ENCODE measurements at regions not wholly inside any gene's neighbourhood (a gene's known extent, or its start where the extent isn't known, plus 50 kb on each side); places are given as distances from the start of the nearest gene placed in this dataset.

DNA sequence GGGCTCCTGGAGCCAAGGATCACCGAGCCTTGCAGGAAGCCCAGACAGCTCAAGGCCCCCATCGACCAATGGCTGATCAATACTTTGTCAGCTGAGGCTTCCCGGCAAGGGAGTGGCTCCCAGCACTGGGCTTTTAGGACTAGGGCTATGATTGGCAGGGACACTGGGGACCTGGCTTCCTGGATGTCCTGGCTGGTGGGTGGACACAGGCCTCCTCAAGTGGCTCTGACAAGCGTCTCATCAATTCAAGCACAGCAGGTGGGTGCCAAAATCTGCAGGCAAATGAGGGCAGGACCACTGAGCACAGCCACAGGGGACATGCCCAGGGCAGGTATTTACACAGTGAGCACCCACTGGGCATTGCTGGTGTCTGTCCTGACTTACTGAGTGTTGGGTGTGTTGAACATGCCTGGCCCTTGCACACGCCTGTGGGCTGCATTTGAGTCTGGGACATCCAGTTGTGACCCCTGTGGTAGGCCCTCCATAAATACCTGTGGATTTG lies 420.1 kb upstream of the SULF2 start:
- no peak for DNase-seq (ENCODE audit: low read depth, low spot score)

DNA sequence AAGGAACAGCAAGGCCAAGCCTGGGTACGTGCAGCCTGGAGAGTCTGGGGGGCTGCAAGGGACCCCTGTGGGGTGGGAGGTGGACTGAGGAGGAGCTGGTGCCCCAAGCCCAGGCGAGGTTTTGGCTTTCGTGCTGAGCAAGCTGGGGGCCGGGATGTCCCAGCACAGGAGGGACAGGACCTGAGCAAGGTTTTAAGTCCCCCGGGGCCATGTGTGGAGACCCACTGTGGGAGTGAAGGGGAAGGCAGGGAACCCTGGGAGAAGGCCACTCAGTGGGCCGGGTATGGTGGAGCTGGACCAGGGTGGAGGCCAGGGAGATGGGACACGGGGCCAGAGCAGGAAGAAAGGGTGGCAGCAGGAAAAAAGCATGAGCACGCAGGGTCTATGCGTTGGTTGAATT lies 419.2 kb upstream of the SULF2 start:
- no peak for DNase-seq (ENCODE audit: low read depth, low spot score)

DNA sequence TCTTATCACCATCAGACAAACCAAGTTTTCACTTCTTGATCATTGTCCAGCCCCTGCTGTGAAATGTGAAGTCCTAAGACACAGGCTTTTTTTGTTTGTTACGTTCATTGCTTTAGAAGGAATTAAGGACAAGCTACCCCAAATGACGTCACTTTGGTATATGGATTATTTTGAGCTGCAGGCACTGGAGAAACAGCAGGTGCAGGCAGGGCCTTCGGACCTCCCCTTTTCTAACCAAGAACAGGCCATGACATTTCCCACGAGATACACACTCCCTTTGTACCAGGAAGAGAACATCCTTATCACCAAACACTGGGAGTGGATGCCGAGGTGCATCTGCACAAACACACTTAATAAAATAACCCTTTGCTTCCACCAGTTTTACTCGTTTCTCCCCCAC lies 418.0 kb upstream of the SULF2 start:
- DNase-seq (ENCODE audit: low read depth, low spot score) = no peak

DNA sequence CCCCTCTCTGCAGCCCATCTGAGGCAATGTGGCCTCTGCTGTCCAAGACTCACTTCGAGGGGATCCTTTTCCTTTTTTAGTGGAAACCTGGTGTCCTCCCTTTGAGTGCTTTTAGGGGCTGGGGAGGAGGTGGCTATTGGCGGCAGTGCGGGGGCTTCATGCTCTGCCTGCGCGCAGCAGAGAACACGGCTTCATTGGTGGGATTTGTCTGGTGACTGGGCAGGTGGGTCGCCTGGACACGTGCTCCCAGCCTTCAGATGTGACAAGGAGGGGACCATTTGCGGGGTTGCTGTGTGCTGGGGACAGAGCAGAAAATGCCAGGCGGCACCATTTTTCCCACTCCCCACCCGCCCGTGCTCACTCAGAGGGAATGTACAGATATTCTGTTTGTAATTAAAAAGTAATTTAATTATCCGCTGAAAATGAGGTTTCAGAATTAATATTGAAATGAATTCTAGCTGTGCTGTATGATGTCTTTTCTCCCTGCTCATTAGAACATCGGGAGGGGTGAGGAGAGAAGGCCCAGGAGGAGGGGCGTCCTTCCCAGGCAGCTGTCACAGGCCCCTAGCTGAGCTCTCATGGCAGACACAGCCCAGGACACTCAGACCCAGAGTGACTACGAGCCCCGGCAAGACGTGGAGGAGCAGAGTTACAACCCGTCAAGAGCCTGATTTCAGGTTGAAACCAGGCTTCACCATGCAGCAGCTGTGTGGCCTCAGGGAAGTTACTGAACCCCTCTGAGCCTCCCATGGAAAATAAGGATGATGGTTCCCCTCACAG lies 417.2 kb upstream of the SULF2 start:
- DNase-seq (ENCODE audit: low read depth, low spot score) = no peak

DNA sequence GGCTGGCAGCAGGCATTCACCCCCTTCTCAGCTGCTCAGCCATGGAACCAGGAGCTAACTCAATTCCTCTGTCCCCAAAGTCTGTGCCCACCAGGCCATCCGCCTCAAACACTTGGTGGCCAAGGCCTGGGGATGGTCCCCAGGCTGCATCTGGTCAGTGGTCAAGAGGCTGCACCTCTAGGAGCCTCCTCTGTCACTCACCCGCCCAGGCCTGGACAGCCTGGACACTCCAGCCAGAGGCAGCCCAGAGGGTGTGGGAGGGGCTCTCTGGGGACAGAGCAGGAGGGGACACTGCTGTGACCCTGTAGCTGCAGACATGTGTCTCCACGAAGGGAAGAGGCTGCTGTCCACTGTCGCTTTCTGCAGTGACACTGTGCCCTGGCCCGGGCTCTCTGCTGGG lies 416.6 kb upstream of the SULF2 start:
- DNase-seq (ENCODE audit: low read depth, low spot score) = no peak

DNA sequence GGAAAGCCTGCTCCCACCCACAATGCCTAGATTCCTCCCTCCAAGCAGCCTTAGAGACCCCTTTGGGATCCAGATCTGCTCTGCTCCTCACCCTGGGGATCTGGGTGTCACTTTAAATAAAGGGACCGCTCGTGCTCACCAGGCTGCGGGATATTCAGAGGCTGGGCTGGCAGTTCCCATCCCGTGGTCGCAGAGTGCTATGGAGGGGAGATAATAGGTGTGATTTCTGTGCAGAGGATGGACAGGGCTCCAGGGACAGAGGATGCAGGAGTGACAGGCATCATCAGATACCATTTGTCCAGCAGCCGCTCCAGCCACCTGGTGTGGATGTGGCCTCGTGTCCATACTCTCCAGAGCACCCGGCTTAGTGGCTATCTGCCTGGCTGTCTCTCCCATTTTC lies 415.9 kb upstream of the SULF2 start:
- DNase-seq (ENCODE audit: low read depth, low spot score) = no peak

DNA sequence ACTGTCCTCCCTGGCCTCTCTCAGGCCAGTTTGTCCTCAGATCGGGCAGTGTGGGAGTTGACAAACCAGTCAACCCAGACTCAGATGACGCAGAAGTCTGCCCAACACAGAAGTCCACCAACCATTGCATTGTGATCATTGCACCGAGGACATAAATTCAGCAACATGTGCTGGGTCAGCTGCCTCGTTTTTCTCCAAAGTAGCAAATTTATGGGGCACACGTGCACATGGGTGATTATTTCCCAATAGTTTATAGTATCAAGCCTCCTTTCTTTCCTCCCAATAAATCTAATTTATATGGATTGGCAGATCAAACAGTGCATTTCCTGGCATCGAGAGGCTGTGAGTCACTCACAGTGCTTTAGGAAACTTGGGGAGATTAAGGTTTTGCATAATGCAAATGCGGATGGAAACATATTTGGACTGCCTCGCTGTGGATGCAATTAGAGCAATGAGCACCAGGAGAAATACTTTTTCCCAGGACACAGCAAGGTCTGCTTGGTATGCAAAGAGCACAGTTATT lies 413.7 kb upstream of the SULF2 start:
- no peak for DNase-seq (ENCODE audit: low read depth, low spot score)

DNA sequence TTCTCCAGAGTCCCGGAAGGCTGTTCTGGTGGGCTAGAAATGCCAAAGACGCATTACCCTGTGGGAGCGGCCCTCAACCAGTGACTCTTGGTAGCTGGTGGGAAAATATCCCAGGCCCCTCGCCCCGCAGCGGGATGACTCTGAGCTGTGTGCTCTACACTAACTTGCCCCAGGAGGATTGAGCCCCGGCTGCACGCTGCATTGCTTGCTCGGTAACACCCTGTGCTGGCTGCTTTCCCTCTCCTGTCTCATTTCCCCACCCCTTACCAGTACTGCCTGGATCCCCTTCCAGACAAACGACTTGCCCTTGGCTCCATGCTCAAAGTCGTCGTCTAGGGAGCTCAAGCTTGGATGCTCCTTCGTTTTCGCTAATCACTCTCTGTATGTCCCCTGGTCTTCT lies 411.8 kb upstream of the SULF2 start:
- no peak for DNase-seq (ENCODE audit: low read depth, low spot score)

DNA sequence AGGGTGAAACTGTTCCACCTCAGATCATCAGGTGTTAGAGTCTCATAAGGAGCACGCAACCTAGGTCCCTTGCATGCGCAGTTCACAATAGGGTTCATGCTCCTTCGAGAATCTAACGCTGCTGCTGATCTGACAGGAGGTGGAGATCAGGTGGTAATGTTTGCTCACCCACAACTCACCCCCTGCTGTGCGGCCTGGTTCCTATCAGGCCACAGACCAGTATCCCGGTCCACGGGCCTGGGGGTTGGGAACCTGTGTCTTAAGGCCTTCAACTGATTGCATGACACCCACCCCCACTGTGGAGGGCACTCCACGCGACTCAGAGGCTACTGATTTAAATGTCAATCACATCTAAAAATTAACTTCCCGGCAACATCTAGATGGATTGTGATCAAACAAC lies 411.2 kb upstream of the SULF2 start:
- DNase-seq (ENCODE audit: low read depth, low spot score) = no peak

DNA sequence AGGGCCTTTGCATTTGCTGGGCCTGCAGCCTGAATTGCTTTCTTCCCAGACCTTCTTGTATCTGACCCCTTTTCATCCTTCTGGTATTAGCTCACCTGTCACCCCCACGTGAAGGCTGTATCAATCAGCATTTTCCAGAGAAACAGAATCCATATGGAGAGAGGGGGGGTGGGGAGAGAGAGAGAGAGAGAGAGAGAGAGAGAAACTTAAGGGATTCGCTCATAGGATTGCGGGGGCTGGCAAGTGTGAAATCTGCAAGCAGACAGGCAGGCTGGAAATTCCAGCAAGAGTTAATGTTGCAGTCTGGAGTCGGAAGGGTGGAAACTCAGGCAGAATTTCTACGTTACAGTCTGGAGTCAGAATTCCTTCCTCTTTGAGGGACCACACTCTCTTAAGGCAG lies 410.7 kb upstream of the SULF2 start:
- DNase-seq (ENCODE audit: low read depth, low spot score) = no peak

DNA sequence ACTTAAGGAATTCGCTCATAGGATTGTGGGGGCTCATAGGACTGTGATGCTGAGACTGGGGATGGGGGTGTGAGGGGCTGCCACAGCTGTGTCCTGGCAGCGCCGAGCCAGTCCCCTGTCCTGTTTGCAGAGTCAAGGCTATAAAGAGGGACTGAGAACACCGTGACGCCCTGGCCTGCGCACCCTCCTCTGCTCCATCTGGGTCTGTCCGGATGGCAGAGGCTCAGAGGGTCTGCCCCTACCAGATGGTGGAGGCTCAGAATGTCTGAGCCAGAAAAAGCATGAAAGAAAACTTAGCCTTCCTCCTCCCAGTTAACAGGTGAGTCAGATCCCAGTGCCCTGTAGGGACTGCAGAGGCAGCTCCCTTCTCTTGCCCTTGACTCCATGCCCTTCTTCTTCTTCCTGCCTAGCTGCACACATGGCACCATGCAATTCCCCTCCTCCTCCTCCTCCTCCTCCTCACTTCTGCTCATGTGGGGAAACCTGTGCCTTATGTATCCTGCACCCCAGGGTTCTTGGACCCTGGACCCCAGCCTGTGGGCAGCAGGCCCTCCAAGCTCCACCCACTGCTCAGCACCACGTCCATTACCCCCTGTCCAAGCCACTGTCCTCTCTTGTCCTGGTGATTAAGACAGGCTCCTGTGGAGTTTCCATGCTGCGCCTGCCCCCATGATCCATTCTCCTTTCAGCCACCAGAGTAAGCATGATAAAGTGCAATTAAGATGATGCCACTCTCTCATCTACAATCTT lies 410.0 kb upstream of the SULF2 start:
- no peak for DNase-seq (ENCODE audit: low read depth, low spot score)

DNA sequence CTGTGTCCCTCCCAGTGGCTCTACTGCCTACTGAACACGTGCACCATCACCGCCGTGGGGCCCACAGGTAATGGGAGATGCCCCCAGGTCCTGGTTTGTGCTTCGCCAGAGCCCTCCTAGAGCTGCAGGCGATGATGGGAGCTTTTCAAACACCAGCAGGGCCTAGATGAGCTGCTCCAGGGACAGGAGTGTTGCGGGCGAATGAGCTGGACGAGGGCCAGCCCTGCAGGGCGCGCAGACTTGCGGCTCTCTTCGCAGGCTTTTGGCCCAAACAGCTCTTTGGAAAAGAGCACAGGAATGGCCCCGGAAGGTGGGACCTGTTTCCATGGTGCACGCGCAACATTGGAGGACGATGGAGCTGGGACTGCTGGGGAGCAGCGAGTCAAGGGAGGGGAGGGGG lies 409.3 kb upstream of the SULF2 start:
- DNase-seq (ENCODE audit: low read depth, low spot score) = no peak

DNA sequence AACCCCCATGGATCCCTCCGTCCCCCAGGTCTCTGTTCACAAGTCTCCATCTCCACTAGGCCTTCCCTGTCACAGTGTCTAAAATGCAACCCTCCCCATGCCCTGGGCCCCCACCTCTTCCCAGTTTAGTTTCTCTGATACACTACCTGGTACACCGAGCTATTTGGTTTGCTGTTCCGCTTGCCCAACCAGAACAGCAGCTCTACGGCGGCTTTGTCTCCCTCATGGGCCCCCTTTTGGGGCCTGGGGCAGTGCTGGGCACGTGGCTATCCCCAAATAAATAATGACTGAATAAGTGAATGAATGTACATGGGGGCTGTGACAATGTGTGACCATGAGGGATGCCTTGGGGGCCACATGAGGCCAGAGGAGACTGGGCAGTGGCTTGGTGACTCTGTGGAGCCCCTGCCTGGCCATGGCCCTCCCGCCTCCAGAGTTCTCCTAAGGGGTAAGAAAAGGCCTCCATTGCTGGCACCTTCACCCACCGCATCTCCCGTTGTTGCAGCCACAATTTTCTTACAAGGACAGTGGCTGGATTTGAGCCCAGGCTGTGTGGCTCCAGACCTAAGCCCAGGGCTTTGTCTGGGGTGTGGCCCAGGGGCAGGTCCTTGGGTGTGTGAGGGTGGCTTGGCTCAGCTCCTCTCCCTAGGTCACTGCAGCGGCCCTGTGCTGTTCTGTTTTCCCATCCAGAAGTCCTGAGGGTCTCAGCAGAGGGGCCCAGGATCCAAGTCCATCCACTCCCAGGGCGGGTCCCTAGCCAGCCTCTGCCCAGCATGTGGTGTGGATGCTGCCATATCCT lies 408.5 kb upstream of the SULF2 start:
- no peak for DNase-seq (ENCODE audit: low read depth, low spot score)

DNA sequence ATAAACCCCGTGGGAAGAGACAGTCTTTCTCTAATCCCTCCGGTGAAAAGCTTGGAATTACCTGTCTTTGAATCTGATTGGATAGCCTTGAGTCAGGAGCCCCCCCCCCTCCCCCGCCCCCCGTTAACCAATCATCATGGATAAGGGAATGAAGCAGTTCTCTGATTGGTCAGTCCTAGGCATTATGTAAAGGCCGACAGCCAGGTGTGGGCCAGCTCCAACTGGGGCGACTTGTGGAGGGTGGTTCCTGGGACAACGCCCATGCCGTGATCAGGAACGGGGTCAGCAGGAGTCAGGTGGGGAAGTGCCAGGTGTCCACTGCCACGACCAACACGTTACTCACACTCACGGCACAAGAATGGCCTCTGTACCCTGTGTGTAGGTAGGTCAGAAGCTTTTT lies 406.8 kb upstream of the SULF2 start:
- no peak for DNase-seq (ENCODE audit: low read depth, low spot score)

DNA sequence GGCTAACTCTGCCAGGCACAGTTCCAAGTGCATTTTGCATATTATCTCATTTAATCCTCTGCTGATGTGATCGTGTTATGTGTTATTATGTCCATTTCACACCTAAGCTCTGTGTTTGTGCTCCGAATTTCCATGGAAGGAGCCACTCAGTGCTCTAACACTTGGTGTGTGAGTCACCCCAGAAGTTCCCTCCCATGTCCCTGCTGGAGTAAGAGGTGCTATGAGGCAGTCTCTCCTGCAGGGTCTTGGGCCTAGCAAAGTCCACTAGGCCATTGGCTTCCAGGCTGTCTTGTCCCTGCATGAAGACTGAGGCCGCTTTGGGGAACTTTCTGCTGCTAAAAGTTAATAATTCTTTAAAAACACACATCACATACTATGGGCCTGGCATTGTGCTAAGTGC lies 405.9 kb upstream of the SULF2 start:
- no peak for DNase-seq (ENCODE audit: low read depth, low spot score)

DNA sequence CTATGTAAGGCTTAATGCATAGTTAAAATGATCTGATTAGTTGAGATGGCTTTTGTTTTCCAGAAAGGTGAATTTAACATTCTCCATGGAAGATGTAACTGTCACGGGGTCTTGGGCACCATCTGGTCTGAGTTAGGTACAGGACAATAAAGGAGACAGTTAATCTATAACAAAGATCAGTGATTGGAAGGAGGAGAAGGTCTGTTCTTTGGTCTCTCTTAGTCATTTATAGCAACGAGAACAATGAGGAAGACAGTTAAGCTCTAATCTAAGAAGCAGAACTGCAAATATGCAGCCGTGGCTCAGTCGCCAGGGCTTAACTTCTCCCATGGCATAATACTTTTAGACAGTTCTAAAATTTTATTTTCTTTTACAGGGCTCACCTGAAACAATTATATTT lies 405.5 kb upstream of the SULF2 start:
- no peak for DNase-seq (ENCODE audit: low read depth, low spot score)

DNA sequence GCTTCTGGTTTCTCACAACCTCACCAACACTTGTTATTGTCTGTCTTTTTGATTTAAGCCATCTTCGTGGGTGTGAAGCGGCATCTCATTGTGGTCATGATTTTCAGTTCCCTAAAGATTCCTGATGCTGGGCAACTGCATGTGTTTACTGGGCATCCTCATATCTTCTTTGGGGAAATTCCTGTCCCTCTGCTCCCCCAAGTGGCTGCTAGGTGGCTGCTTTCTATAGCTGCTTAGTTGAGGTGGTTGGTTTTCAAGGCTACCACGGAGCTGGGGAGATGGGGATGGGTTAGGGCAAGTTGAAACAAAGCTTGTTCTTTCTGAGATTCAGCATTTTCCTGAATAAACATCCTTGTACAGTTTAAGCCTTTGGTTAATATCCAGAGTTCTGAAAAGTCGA lies 403.9 kb upstream of the SULF2 start:
- no peak for DNase-seq (ENCODE audit: low read depth, low spot score)

DNA sequence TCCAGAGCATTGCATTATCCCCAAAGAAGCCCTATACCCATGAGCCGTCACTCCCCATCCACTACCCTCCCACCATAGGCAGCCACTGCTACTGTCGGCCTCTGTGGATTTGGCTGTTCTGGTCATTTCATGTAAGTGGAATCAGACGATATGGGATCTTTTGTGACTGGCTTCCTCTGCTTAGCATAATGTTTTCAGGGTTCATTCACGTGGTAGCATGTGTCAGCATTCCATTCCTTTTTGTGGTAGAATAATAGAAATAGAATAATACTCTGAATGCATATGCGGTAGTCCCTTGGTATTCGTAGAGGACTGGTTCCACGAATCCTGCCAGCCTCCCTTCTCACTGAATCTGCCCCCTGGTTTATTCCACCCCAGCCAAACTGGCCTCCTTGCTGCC lies 402.6 kb upstream of the SULF2 start:
- DNase-seq (ENCODE audit: low read depth, low spot score) = no peak

DNA sequence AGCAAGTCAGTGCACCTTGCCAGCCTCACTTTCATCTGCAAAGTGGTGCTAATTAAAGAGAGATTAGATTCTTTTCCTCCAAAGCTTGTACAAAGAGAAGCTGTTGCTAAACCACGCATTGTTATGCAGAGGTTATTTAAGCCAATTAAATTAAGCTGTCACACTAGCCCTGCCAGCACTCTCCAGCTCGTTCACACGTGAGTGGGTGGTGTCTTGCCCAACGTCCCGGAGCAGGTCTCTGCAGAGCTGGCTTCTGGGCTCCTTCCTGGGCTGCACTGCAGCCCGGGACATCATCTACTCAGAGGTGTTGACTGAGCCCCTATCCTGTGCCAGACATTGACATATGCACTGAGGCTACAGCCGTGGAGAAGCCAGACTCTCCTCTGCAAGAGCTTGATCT lies 401.6 kb upstream of the SULF2 start:
- no peak for DNase-seq (ENCODE audit: low read depth, low spot score)

DNA sequence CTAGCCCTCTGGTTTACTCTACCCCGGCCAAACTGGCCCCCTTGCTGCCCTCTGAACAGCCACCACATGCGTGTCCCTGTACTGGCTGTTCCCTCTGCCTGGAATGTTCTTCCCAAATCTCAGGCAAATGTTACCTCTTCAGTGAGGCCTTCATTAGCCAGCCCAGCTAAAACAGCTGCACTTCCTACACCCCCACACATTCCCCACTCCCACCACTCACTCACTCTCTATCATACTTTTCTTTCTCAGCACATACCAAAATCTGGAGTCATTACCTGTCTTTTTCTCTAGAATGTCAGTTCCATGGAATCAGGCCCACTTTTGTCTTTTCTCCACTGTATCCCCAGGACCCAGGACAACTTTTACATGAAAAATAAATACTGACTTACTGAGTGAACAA lies 401.2 kb upstream of the SULF2 start:
- DNase-seq (ENCODE audit: low read depth, low spot score) = no peak

DNA sequence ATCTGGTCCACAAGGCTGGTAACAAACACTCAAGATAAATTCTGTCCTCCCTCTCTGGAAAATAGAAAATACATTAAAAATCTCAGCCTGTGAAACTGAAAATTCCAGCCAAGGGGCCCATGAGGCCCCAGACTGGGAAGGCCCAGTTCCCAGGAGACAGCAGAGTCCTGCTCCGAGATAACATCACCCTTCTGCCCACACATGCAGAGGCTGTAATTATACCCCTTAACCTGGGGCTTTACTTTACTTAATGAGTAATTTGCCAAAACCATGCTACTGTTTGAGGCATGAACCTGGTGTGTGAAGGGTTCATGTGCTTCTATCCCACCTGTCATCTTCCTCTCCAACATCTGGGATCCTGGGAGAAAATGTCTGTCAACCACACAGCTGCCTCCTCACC lies 398.9 kb upstream of the SULF2 start:
- no peak for DNase-seq (ENCODE audit: low read depth, low spot score)

DNA sequence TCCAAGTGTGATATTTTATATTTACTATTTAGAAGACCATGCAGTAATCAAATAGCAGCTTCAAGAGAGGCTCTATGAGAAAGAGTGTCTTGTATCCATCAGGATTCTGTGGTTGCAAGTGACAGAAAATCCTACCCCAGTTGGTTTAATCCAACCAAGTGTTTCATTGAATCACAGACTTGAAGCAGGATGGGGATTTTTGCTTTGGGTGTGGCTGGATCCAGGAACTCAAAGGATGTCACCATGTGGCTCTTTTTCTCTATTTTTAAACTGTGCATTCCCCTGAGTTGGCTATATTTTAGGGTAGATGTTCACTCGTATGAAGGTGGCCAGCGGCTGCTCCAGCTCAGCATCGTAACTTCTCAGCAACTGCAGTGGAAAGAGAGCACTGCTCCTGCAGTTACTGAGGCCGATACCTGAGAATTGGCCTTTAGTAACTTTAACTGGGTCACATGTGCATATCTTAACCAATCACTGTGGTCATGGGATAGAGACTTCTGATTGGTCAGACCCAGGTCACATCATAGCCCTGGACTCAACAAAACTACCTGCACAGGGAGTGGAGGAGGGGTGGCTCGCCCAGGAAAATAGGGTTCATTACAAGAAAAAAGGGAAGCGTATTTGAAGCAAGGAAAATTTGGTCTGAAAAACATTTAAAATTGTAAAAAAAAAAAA lies 396.1 kb upstream of the SULF2 start:
- DNase-seq (ENCODE audit: low read depth, low spot score) = no peak
